ENCODE measurements at regions not wholly inside any gene's neighbourhood (a gene's known extent, or its start where the extent isn't known, plus 50 kb on each side); places are given as distances from the start of the nearest gene placed in this dataset.

GRCh38 chr2:145137211-145137610, 617.3 kb upstream of the ZEB2 start:
- no peak for DNase-seq

DNA sequence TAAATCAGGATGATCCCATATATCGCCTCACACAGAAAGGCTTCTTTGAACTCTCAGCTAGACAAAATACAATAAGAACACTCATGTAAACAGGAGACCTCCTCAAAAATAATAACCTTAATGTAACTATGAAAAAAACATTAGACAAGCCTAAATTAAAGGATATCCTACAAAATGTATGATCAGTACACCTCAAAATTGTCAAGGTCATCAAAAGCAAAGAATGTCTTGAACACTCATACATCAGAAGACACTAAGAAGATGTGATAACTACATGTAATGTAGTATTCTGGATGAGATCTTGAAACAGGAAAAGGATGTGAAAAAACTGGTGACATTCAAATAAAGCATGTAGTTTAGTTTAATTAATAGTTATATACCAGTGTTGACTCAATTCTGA, 616.8 kb upstream of the ZEB2 start:
- DNase-seq, result no peak

DNA sequence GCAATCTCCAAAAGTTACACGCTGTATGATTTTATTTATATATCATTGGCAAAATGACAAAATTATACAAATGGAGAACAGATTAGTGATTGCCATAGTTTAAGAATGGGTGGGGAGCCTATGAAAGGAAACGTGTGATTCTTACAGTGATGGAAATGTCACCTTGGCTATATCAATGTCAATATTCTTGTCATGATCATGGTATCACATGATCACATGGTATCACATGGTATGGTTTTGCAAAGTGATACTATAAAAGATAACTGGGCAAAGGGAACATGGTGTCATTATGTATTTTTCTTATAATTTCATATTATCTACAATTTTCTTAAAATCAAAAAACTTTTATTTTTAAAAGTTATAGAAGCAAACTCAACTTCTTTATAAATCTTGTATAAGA, 606.2 kb upstream of the ZEB2 start:
- no peak for DNase-seq

DNA sequence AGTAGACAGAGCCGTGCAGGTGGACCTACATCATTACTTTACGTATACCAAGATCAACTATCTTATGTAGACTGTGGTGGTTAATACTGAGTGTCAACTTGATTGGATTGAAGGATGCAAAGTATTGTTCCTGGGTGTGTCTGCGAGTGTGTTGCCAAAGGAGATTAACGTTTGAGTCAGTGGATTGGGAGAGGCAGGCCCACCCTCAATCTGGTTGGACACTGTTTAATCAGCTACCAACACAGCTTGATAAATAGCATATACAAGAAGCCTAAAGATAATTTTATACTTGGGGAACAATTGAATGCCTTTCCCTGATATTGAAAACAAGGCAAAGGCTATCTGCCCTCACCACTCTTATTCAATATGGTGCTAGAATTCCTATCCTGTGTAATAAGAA, 604.2 kb upstream of the ZEB2 start:
- no peak for DNase-seq

DNA sequence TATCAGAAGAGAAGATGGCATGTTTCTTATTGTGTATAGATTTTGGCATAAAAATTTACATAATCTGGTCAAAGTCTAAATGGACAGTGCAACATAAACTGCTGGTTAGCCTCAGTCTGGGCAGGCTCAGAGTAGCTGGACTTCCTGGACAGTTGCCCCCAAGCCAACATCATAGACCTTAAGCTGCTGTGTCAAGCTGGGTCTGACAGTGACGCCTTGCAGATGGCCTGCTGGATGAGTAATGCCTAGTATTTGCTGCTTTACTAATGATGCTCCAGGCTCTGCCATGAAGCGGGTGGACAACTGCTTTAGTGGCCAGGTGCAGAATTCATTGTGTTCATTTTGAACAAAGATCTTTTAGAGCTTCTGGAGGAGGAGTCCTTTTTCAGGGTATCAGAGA, 603.7 kb upstream of the ZEB2 start:
- DNase-seq, result no peak

DNA sequence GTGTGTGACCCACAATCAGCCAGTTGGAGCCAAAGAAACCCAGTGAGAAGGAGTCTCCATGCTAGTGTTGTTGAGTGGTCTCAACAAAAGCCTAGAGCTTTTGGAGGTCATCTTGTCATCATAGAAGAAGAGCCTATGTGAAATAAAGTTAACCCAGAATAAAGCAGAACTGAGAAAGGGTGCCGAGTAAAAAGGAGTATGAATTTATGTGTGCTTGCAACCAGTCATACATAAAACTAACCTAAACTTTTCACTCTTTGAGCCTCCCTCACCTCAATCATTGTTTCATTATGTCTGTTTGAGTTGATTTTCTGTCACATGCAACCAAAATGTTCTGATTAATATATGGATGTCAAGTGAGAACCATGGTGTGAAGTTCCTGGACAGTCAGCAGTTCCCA, 599.3 kb upstream of the ZEB2 start:
- no peak for DNase-seq

GRCh38 chr2:145116834-145117725, 597.2 kb upstream of the ZEB2 start:
- DNase-seq, result no peak

GRCh38 chr2:145116056-145116455, 596.1 kb upstream of the ZEB2 start:
- no peak for DNase-seq

DNA sequence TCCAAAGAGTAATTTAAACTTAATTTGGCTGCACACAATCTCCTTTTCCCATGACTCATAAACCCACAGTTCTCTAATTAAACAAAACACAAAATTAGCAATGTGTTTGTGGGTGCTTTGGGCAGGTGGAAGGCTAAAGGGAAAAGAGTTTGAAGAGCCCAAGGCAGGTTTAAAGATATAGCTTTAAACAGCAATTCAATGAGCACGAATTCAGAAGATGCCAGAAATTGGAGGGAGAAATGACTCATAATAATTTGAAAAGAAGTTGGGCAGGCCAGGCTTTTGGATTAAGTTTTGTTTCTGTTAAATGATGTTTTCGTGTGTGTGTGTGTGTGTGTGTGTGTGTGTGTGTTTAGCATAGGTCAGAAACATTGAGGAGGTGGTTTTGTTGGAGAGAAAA, 594.8 kb upstream of the ZEB2 start:
- no peak for DNase-seq

DNA sequence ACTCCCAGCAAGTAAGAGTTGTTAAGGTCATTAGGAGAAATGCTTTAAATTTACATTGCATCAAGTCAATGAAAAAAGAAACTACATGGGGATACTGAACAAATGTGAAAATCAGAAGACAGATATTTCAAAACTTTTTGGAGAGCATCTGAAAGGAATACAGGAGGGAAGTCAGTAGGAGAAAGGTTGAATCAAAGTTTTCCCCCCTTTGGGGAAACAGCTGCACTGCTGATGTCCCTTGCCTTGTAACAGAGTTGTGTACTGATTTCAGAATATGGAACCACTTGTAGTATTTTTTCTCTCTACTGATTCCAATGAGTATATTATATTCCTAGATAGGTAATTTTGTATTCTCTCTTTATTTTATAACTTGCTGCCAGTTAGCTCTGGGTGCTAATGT, 592.5 kb upstream of the ZEB2 start:
- no peak for DNase-seq

GRCh38 chr2:145110668-145111356, 590.9 kb upstream of the ZEB2 start:
- no peak for DNase-seq

DNA sequence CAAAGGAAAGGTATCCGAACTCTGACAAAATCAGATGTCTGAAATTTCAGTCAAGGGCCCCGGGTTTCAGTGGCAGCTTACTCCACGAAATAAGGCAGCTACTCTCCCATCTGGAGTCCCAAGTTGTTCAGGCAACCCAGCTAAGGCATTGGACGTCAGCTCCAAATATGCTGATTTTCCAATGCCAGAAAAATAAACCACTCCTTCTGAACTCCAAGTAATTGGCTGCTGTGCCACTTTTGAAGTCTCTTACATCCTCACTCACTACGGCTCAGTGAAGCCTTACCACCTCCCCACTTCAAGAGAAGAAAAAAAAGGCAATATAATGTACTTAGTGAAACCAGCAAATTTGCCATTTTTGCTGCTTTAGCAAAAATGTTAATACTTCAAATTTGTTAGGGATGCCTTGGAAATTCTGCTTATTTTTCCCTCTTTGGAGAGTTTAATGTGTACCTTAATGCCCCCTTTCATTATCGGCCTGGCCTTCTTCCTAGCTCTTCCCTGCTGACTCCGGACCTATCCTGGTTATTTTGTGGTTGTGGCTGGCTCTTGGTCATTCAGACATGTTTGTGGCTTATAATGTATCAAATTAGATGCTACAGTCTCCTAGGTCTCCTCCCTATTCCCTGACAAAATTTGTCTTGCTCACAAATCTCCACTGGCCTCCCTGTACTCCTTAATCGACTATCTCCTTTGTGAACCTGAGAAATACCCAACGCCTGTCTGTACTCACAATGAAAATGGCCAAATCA, 589.2 kb upstream of the ZEB2 start:
- DNase-seq, result no peak

GRCh38 chr2:145108361-145108778, 588.5 kb upstream of the ZEB2 start:
- no peak for DNase-seq

GRCh38 chr2:145106293-145106692, 586.4 kb upstream of the ZEB2 start:
- no peak for DNase-seq

- DNase-seq, result no peak
Observed at GRCh38 chr2:145102706-145103105, 582.8 kb upstream of the ZEB2 start.

- no peak for DNase-seq
Observed at GRCh38 chr2:145100301-145100700, 580.4 kb upstream of the ZEB2 start.

- no peak for DNase-seq
Observed at GRCh38 chr2:145096582-145096981, 576.7 kb upstream of the ZEB2 start.

DNA sequence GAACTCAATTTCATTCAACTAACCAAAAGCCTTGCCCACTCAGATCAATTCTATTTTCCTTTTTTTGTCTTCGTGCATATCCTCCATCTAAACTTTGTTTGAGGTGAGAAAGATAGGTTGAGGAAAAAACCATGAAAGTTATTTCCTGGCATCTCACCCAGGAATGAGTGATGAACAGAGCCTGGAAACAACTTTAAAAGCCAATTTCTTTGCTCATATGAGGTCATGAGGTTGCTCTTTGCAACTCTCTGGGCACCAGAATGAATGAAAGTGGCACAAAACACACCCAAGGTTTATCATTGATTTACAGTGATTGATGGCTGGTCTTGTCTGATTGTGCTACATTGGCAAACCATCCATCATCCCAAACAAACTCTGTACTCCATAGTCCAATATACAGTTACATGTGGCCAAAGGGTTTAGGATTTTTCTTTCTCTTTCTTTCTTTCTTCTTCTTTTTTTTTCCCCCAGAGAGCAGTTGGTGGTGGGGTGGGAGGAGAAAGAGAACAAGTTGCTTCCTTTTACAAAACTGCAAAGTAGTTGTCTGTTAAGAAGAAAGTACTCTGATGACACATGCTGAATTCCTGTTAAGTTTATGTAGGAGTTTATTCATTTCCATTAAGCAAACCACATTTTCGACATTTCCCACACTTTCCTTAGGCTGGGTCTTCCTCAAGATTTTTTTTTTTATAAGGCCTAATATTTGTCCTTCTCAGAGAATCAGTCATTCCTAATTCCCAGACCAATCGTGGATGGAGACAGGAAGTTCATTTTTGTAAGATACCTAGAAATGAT, 575.9 kb upstream of the ZEB2 start:
- DNase-seq, result no peak

- no peak for DNase-seq
Observed at GRCh38 chr2:145094370-145094769, 574.5 kb upstream of the ZEB2 start.

- no peak for DNase-seq
Observed at GRCh38 chr2:145091967-145092366, 572.0 kb upstream of the ZEB2 start.

- DNase-seq, result no peak
Observed at GRCh38 chr2:145090841-145091761, 571.2 kb upstream of the ZEB2 start.

DNA sequence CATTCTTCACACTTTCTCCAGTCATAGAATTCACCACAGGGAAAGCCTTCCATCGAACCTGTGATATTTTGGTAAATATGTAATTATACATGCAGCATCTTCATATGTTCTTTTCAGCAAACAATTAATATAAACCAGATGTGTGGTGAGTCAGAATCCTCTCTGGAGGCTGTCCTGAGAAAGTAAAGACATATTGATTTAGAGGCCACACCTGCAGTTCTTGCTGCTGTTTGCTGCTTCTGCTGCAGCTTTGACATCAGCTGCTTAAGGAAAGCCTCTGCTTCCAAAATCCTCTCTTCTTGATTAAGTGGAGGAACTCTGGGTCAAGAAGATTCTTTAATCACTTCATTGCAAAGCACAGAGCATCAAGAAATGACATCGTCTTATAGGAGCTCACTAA, 568.8 kb upstream of the ZEB2 start:
- DNase-seq, result no peak
